Choroid plexus epithelial cell (primary cell): ENCODE measurements at regions not wholly inside any gene's neighbourhood (a gene's known extent, or its start where the extent isn't known, plus 50 kb on each side); places are given as distances from the start of the nearest gene placed in this dataset.
A peak's percentile ranks its signal among the peaks of the same experiment; 100 is the strongest.

Source experiments
- DNase-seq: peaks from one replicate; pipeline ENCODE4 v3.0.0-alpha.2; 2010; ENCODE audit warnings: low read depth
- H3K4me3 ChIP-seq: 2 replicates; pipeline ENCODE4 v1.5.1; 2011; ENCODE audit warnings: low read depth, mild to moderate bottlenecking, control low read depth, low read length, moderate library complexity
- CTCF ChIP-seq: conservative IDR thresholded peaks from 2 replicates; pipeline ENCODE4 v1.5.1; 2011; ENCODE audit warnings: low read depth, mild to moderate bottlenecking, control low read depth, inconsistent platforms, low read length, moderate library complexity

- no peak for TF ChIP-seq CTCF
- no peak overlapping the region for H3K4me3 ChIP-seq
- peak; percentile 88 for DNase-seq
These were observed 2301.2 kb downstream of the PCDH9 start for GRCh38 chr13:64928696-64929499.

- no peak for DNase-seq
- TF ChIP-seq CTCF, result no peak
- no peak overlapping the region for H3K4me3 ChIP-seq
These were observed 2304.4 kb downstream of the PCDH9 start for GRCh38 chr13:64925727-64926126.

GRCh38 chr13:64925284-64925683 is 2304.9 kb downstream of the PCDH9 start:
- TF ChIP-seq CTCF, result no peak
- no peak overlapping the region for H3K4me3 ChIP-seq
- DNase-seq, result peak; percentile 36

- H3K4me3 ChIP-seq, result no peak overlapping the region
- no peak for TF ChIP-seq CTCF
- DNase-seq, result no peak
These were observed 2305.7 kb downstream of the PCDH9 start for GRCh38 chr13:64924401-64924800.

- TF ChIP-seq CTCF, result no peak
- DNase-seq, result no peak
- no peak overlapping the region for H3K4me3 ChIP-seq
These were observed 2312.6 kb downstream of the PCDH9 start for GRCh38 chr13:64917566-64917965.

GRCh38 chr13:64912141-64912540 is 2318.0 kb downstream of the PCDH9 start:
- no peak for TF ChIP-seq CTCF

GRCh38 chr13:64910096-64910495 is 2320.0 kb downstream of the PCDH9 start:
- no peak for DNase-seq
- H3K4me3 ChIP-seq, result no peak overlapping the region
- TF ChIP-seq CTCF, result no peak

More at GRCh38 chr13:64912141-64912540, 2318.0 kb downstream of the PCDH9 start:
- peak; percentile 69 for DNase-seq
- no peak overlapping the region for H3K4me3 ChIP-seq
